Body of pancreas (tissue), 4 donors: ENCODE measurements at regions not wholly inside any gene's neighbourhood (a gene's known extent, or its start where the extent isn't known, plus 50 kb on each side); places are given as distances from the start of the nearest gene placed in this dataset.

Experiments
- POLR2A ChIP-seq, 3 donors: fragments of 450-650 bp; IDR thresholded peaks; one replicate each; pipeline ENCODE4 v1.6.1; 2016; ENCODE audit warnings: antibody characterized with exemption in 3 of 3, mild to moderate bottlenecking in 2 of 3
- TF ChIP-seq, protein P1 (sequence below), 7 experiments: fragments of 450-650 bp in 4 of 7; fragments of 200-600 bp in 3 of 7; sonication (generic) in 3 of 7; IDR thresholded peaks; one replicate each; pipeline ENCODE4 v1.5.1; 2016 to 2019; ENCODE audit warnings: antibody characterized with exemption in 7 of 7

DNA sequence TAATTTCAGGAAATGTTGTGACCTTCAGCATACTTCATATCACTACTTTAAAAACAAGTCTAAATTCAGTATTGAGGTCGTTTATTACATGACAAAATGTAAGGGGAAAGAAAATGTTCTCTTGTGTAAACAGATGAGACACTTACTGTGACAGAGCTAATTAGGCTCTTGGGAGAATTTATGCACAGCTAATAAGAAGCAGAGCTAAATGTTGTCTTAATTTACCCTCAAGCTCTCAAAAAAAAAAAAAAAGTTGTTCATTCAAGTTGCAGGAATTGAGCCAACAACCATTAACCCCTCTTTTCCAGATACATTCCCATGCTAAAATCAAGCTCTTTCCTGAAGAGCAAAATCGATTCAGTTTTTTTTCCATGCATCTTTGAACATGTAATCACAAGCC is 1419.4 kb downstream of the FSCB start:
- TF ChIP-seq, protein P1, sequence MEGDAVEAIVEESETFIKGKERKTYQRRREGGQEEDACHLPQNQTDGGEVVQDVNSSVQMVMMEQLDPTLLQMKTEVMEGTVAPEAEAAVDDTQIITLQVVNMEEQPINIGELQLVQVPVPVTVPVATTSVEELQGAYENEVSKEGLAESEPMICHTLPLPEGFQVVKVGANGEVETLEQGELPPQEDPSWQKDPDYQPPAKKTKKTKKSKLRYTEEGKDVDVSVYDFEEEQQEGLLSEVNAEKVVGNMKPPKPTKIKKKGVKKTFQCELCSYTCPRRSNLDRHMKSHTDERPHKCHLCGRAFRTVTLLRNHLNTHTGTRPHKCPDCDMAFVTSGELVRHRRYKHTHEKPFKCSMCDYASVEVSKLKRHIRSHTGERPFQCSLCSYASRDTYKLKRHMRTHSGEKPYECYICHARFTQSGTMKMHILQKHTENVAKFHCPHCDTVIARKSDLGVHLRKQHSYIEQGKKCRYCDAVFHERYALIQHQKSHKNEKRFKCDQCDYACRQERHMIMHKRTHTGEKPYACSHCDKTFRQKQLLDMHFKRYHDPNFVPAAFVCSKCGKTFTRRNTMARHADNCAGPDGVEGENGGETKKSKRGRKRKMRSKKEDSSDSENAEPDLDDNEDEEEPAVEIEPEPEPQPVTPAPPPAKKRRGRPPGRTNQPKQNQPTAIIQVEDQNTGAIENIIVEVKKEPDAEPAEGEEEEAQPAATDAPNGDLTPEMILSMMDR (IDR thresholded peaks at IDR 0.05), result no peak
- TF ChIP-seq POLR2A (IDR thresholded peaks at IDR 0.05), result no peak
